ENCODE measurements at regions not wholly inside any gene's neighbourhood (a gene's known extent, or its start where the extent isn't known, plus 50 kb on each side); places are given as distances from the start of the nearest gene placed in this dataset.

DNA sequence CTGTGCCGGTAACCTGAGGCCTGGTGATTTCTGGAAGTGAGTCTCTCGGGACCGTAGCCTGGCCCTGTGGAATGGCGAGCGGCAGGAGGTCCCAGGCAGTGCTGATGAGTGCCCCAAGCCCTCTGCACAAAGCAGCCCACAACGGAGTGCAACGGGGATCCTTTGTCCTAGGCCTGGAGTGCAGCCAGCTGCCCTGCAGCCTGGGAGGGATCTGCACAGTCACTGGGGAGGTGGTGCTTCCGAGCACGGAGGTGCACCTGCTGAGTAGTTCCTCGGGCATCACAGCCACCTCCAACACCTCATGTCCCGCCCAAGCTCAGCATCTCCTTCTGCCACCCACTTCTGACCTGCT is 162.8 kb upstream of the ZMIZ1 start:
- Histone ChIP-seq H3K36me3 (no peaks in the 10 kb centered on the region), H3K4me2 (no peak overlapping the region), H3K27me3 (no peaks in the 10 kb centered on the region), H3K4me1 (peaks cover 0 to 5% (median 0%) of the 10 kb centered on the region in 10 experiments; a peak in 2 of 20 replicates), H4K20me1 (no peaks in the 10 kb centered on the region; a peak in 2 of 22 replicates), H3K9ac (no peak overlapping the region), H3K4me3 (no peak overlapping the region), H3K27ac (no peak overlapping the region), H3K9me3 (replicated peaks in 1 of 11) (no peaks in the 10 kb centered on the region)
- no peak for TF ChIP-seq Cebpa-rat (IDR thresholded peaks at IDR 0.05)

DNA sequence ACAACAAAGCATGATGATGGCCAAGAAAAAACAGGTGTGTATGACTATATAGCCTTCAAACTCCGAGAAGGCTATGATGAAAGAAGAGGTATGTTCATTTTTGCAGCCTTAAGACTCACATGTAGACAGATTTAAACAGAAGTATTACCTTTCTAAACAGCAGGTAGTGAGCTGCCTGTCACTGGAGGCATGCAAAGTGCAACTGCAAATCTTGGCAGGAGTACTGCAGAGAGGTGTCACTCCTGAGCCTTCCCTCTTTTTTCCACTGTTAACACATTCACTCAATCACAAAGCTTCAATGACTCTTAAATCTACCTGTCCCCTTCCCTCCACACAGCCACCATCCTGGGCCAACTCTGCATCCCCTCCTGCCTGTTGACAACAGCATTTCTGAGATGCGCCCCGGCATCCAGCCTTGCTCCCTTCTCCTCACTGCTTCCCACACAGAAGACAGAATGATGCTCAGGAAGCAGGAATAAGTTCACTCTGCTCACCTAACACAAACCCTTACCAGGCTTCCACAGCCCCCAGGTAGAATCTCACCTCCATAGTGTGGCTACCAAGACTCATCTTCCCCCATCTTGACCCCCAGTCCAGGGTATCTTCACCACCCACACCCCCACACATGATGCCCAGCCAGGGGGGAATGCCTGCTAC is 161.9 kb upstream of the ZMIZ1 start:
- Histone ChIP-seq H3K9me3 (replicated peaks in 1 of 11) (no peaks in the 10 kb centered on the region), H3K27ac (no peak overlapping the region), H3K4me1 (peaks cover 0 to 5% (median 0%) of the 10 kb centered on the region in 10 experiments; a peak in 2 of 20 replicates), H3K4me2 (no peak overlapping the region), H4K20me1 (no peaks in the 10 kb centered on the region; a peak in 2 of 22 replicates), H3K36me3 (no peaks in the 10 kb centered on the region), H3K9ac (no peak overlapping the region), H3K4me3 (no peak overlapping the region), H3K27me3 (no peaks in the 10 kb centered on the region)
- TF ChIP-seq Cebpa-rat (IDR thresholded peaks at IDR 0.05) = no peak

DNA sequence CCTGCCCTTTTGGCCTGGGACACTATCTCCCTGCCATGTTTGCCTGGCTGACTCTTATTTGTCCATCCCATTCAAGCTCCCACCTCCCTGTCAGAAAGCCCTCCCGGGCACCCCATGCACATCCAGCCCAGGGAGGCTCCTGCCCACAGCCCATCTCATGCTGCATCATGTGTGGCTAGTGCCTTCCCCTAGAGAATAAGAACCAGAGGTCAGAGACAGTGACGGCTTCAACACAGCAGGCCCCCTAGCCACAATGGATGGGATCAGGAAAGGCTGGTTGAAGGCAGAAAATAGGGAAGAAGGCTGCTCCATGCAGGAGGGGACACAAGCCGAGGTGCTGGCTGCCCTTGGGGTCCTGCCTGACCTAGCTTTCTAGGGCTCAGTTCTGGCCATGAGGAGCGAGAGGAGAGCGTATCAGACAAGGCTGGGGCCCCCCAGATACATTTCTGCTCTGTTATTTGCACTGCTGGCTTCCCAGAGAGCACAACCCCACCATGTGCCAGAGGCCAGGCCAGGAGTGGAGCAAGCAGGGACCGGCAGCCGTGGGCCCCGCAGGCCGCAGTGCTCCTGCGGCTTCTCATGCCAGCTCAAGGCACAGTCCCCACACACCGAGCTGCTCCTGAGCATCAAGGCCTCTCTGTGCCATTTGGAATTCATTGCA is 161.1 kb upstream of the ZMIZ1 start:
- no peak overlapping the region for H3K9ac ChIP-seq
- H3K27me3 ChIP-seq = no peaks in the 10 kb centered on the region
- no peak overlapping the region for H3K4me3 ChIP-seq

DNA sequence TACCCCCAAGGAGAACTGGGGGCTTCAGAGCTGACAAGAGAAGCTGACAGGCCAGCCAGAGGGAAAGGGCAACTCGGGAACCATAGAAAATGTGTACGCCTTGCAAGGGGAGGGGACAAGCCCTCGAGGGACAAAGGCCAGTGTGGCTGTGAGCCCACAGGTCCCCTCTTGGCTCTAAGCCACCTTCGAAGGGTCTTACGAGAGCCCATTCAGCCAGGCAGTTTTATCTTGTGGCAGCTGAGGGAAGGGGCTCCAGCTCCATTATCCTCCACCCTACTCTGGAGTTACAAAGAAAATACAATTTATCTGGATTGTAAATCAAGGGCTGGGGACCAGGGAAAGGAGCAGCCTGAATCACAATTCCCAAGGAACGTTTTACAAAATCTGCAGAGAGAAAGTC is 159.5 kb upstream of the ZMIZ1 start:
- H4K20me1 ChIP-seq = no peaks in the 10 kb centered on the region; a peak in 3 of 22 replicates
- H3K4me3 ChIP-seq = no peak overlapping the region
- H3K36me3 ChIP-seq = no peaks in the 10 kb centered on the region
- no peaks in the 10 kb centered on the region for H3K9me3 ChIP-seq (replicated peaks in 1 of 11)
- peaks cover 0 to 8% (median 0%) of the 10 kb centered on the region in 10 experiments; a peak in 3 of 20 replicates for H3K4me1 ChIP-seq
- no peak overlapping the region for H3K27ac ChIP-seq
- TF ChIP-seq Cebpa-rat (IDR thresholded peaks at IDR 0.05) = no peak
- H3K4me2 ChIP-seq = no peak overlapping the region
- no peaks in the 10 kb centered on the region for H3K27me3 ChIP-seq
- no peak overlapping the region for H3K9ac ChIP-seq

More for the DNA sequence above, 161.1 kb upstream of the ZMIZ1 start:
- Histone ChIP-seq H3K4me2 (no peak overlapping the region), H3K4me1 (peaks cover 0 to 5% (median 0%) of the 10 kb centered on the region in 10 experiments; a peak in 2 of 20 replicates), H3K36me3 (no peaks in the 10 kb centered on the region), H3K27ac (no peak overlapping the region), H3K9me3 (replicated peaks in 1 of 11) (no peaks in the 10 kb centered on the region), H4K20me1 (no peaks in the 10 kb centered on the region; a peak in 2 of 22 replicates)
- TF ChIP-seq Cebpa-rat (IDR thresholded peaks at IDR 0.05) = no peak

DNA sequence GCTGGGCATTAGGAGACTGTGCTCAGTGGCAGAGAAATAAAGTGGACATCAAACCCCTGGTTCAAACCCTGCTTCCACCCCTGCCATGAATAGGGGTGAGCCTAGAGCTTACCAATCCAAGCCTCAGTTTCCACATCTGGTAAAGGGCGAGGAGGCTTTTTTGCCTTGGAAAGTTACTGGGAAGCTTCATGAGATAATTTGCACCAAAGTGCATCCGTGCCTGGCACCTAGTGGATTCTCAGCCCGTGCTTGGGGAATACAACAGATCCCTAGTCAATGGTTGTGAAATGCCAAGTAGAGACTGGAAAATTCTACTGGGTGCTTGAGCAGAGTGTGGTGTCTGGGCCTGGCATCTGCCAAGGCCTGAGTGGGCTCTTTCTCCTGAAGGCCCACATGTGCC is 158.7 kb upstream of the ZMIZ1 start:
- H3K9me3 ChIP-seq (replicated peaks in 1 of 11) = no peaks in the 10 kb centered on the region
- no peaks in the 10 kb centered on the region for H3K36me3 ChIP-seq
- no peak overlapping the region for H3K27ac ChIP-seq
- TF ChIP-seq Cebpa-rat (IDR thresholded peaks at IDR 0.05) = no peak
- no peak overlapping the region for H3K4me2 ChIP-seq
- H3K27me3 ChIP-seq = no peaks in the 10 kb centered on the region
- H3K9ac ChIP-seq = no peak overlapping the region
- H3K4me3 ChIP-seq = no peak overlapping the region
- H3K4me1 ChIP-seq = peaks cover 0 to 12% (median 0%) of the 10 kb centered on the region in 10 experiments; a peak in 3 of 20 replicates
- no peaks in the 10 kb centered on the region; a peak in 3 of 22 replicates for H4K20me1 ChIP-seq

DNA sequence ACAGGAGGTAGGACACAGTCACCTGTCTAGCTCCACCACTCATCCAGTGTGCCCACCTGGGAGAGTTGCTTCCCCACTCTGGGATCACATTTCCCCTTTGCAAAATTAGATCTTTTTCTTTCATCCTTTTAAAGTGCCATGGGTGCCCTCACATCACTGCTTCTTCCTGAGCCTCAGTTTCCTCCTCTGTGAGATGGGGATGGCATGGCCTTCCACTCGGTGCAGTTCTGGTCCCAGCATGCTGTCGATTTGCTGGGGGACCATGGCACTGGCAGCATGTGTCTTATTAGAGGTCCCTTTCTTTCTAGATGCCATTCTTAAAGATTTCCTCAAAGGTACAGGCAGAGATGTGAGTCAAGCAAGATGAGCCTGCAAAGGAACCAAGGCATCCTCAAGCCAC is 158.3 kb upstream of the ZMIZ1 start:
- Histone ChIP-seq H3K4me2 (no peak overlapping the region), H3K9ac (no peak overlapping the region), H3K36me3 (no peaks in the 10 kb centered on the region), H3K4me1 (peaks cover 0 to 16% (median 0%) of the 10 kb centered on the region in 10 experiments; a peak in 3 of 20 replicates), H3K9me3 (replicated peaks in 1 of 11) (no peaks in the 10 kb centered on the region), H3K27ac (no peak overlapping the region), H3K27me3 (no peaks in the 10 kb centered on the region), H3K4me3 (no peak overlapping the region), H4K20me1 (no peaks in the 10 kb centered on the region; a peak in 3 of 22 replicates)
- no peak for TF ChIP-seq Cebpa-rat (IDR thresholded peaks at IDR 0.05)

DNA sequence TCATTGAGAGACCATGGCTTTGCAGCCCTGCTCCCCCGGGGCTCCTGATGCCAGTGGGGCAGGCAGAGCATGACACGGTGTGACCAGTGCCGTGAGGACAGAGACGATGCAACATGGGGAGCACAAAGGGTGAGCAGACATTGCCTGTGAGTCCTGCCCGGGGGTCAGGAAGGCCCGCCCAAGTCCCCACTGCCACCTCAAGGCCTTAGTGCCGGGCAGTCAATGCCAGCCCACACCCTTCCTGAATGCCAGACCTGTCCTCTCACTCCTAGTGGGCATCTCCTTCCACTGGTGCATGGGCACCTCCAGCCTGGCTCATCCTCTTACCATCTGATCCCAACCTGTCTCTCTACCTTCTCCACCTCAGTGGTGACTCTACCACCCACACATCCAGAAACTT is 157.9 kb upstream of the ZMIZ1 start:
- Histone ChIP-seq H4K20me1 (no peaks in the 10 kb centered on the region; a peak in 3 of 22 replicates), H3K9me3 (replicated peaks in 1 of 11) (no peaks in the 10 kb centered on the region), H3K27me3 (no peaks in the 10 kb centered on the region)

DNA sequence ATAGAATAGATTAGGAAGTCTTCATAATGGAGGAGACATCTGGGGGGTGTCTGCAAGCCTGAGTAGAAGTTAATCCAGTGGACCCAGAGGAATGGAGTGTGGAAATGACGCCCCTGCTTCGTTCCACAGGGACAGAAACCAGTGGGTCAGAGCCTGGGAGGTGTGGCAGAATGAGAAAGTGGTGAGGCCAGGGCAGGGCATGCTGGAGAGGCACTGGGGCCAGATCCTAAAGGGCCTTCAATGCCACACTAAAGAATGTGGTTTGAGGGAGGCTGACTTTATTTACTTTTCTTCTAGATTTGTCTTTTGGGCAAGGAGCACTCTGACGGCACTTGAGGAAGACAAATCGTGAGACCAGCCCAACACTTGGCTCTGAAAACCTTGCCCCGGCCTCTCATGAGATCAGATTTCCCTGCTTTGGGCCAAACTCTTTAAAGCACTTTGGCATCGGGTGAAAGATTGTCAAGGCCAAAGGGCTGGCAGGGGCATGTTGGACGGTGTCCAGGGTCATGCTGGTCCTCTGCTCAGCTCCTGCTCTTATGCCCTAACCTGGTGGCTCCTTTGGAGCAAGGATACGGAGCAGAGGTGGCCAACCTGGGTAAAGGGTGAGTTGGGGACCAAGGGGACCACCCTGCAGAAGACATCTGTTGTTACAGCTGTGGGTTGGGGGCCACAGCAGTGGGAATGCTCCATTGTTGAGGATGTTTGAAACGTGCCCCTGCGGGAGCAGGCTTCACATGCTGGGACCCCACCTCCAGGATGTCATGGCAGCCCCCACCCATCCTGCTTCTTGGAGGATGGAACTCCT is 157.0 kb upstream of the ZMIZ1 start:
- Histone ChIP-seq H3K4me3 (no peak overlapping the region), H3K4me1 (peaks cover 0 to 16% (median 0%) of the 10 kb centered on the region in 10 experiments; a peak in 3 of 20 replicates), H4K20me1 (no peaks in the 10 kb centered on the region; a peak in 3 of 22 replicates), H3K27me3 (no peaks in the 10 kb centered on the region), H3K4me2 (no peak overlapping the region), H3K9me3 (replicated peaks in 1 of 11) (no peaks in the 10 kb centered on the region), H3K9ac (no peak overlapping the region), H3K27ac (no peak overlapping the region), H3K36me3 (no peaks in the 10 kb centered on the region)
- no peak for TF ChIP-seq Cebpa-rat (IDR thresholded peaks at IDR 0.05)

More for the DNA sequence above, 157.9 kb upstream of the ZMIZ1 start:
- H3K36me3 ChIP-seq = no peaks in the 10 kb centered on the region
- no peak overlapping the region for H3K9ac ChIP-seq
- no peak for TF ChIP-seq Cebpa-rat (IDR thresholded peaks at IDR 0.05)
- H3K4me2 ChIP-seq = no peak overlapping the region
- H3K4me1 ChIP-seq = peaks cover 0 to 16% (median 0%) of the 10 kb centered on the region in 10 experiments; a peak in 3 of 20 replicates
- no peak overlapping the region for H3K4me3 ChIP-seq
- no peak overlapping the region for H3K27ac ChIP-seq

Data from BLaER1 treated with 17β-estradiol and CSF1 and Interleukin-3, amounts not matched to agents 10 nM and 100 nM (cell line).